Epithelial cell of prostate (primary cell): ENCODE measurements at regions not wholly inside any gene's neighbourhood (a gene's known extent, or its start where the extent isn't known, plus 50 kb on each side); places are given as distances from the start of the nearest gene placed in this dataset.
A peak's percentile ranks its signal among the peaks of the same experiment; 100 is the strongest.
"Not testable (repeated sequence)": the region's sequence is repeated elsewhere in the genome, so short reads cannot be mapped to it uniquely, and the experiment has no call there.

Experiments used
- DNase-seq: peaks from one replicate; pipeline ENCODE4 v3.0.0-alpha.2; 2011; ENCODE audit warnings: low read depth, low spot score
- H3K27ac ChIP-seq: fragments of 450-650 bp; 2 replicates; pipeline ENCODE4 v1.5.1; 2017; ENCODE audit warnings: mild to moderate bottlenecking

GRCh38 chr11:67880594-67881196 is 123.2 kb downstream of the UNC93B1 start:
- not testable (repeated sequence) for DNase-seq, H3K27ac ChIP-seq

DNA sequence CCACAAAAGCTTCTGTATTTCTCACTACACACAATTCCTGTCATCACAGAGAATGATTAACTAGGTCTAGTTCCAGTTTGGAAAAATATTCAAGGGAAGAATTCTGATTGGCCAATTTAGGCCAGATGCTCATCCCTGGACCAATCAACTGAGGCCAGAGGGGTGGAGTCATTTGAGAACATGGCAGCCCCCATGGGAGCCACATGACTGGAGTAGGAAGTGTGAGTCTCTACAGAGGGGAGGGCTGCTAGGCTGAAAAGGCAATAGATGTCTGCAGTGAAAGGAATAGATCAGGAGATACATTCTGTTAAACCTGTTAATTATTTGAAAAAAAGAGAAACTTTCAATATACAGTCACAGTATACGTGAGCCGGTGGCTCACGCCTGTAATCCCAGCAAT is 125.2 kb downstream of the UNC93B1 start:
- DNase-seq: not testable (repeated sequence)

DNA sequence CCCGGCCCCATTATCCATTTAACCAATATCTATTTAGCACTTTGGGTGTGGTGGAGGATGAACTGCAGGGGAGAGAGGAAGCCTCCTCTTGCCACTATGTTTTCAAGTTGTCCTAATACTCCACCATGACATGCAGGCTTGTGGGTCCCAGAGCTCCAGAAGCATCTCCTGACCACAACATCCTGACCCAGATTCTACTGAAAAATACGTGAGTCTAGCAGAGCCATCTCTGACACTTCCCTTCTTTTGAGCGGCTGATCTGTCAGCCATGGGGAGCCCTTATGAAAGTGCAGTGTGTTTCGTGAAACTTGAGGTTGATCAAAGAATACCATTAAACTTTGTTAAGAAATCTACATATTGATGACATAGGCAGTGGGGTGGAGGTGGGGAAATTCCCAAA is 126.6 kb downstream of the UNC93B1 start:
- H3K27ac ChIP-seq, DNase-seq: not testable (repeated sequence)

More for the DNA sequence above, 125.2 kb downstream of the UNC93B1 start:
- H3K27ac ChIP-seq: not testable (repeated sequence)

GRCh38 chr11:67873223-67873622 is 130.7 kb downstream of the UNC93B1 start:
- not testable (repeated sequence) for H3K27ac ChIP-seq

DNA sequence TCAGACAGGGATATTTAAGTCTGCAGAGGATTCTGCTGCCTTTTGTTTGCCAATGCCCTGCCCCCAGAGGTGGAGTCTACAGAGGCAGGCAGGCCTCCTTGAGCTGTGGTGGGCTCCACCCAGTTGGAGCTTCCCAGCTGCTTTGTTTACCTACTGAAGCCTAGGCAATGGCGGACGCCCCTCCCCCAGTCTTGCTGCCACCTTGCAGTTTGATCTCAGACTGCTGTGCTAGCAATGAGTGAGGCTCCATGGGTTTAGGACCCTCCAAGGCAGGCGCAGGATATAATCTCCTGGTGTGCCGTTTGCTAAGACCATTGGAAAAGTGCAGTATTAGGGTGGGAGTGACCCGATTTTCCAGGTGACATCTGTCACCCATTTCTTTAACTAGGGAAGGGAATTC is 132.7 kb downstream of the UNC93B1 start:
- DNase-seq, H3K27ac ChIP-seq: not testable (repeated sequence)

More at GRCh38 chr11:67873223-67873622, 130.7 kb downstream of the UNC93B1 start:
- DNase-seq: not testable (repeated sequence)

- not testable (repeated sequence) for H3K27ac ChIP-seq, DNase-seq
Measured at GRCh38 chr11:67862896-67863295, 141.0 kb downstream of the UNC93B1 start.

DNA sequence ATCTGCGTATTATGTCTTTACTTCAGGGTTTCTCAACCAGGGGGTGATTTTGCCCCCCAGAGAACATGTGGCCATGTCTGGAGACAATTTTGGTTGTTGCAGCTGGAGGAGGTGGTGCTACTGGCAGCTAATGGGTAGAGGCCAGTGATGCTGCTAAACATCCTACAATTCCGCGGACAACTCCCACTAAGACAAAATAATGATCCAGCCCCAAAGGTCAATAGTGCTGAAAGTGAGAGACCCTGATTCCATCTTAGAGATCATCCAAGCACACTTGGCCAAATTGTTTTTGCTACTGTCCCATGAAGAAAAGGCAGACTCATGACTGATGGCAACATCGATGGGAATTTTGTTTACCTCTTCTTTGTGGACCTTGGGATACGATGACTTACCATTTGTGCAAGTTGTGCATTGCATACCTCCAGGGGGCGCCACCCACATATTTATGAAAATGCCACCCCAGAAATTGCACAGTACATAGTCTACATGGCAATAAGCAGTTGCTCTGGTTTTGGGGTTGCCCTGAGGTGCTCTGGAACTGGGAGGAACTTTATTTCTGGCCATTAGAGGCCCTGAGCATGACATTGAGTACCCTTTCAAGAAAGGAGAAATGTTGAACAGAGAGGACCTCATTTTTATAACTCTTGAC is 144.3 kb downstream of the UNC93B1 start:
- not testable (repeated sequence) for H3K27ac ChIP-seq, DNase-seq

GRCh38 chr11:67850747-67851146 is 153.2 kb downstream of the UNC93B1 start:
- DNase-seq, H3K27ac ChIP-seq: not testable (repeated sequence)

GRCh38 chr11:67849766-67850165 is 154.1 kb downstream of the UNC93B1 start:
- not testable (repeated sequence) for H3K27ac ChIP-seq, DNase-seq

DNA sequence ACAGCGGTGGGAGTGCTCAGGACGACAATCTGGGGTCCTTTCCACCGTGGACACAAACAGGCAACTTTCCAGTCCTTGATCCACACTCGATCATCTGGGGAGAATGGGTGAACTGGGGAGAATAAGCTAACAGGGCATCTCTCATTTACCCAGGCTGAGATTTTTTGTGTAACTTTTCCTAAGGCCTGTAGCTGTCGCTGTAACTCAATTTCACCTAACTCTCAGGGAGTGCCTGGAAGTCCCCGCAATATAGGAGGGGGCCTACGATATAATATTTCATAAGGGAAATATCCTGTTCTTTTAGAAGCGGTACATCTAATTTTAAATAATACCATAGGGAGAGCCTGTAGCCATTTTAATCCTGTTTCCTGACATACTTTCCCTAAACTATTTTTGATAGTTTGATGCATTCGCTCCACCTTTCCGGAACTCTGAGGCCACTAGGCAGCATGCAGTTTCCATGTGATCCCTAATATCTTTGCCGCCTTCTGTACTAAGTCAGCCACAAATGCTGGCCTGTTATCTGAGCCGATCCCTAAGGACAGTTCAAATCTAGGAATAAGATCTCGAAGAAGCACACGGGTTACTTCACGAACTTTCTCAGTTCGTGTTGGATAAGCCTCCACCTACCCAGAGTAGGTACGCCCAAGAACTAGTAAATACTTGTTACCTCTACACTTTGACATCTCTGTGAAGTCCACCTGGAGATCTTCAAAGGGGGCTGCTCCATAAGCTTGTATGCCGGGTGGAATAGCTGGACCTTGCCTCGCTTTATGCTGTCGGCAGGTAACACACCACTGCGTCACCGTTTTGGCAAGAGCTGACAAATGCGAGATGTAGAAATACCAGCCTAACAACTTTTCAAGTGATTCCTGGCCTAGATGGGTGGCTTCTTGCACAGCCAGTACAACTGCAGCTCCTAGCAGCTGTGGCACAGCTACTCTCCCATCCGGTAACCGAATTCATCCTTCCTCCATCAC is 155.7 kb downstream of the UNC93B1 start:
- peak; percentile 16 for DNase-seq
- not testable (repeated sequence) for H3K27ac ChIP-seq

DNA sequence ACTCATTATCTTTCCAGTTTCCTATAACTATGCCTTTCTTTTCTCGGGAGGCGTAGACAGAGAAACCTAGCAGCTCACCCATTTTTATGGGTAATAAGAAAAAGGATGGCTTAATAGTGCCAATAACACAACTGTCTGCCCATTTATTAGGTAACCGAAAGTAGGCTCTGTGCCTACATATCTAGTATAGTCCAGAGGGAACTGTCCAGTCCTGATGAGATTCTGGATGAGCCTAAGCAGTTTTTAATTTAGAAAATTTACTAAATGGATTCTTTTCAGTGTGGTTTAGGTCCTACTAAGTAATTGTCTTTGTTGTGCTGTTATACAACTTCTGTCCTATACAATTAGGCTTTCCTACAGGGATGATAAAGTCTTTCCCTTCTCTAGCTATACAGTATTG is 157.6 kb downstream of the UNC93B1 start:
- H3K27ac ChIP-seq, DNase-seq: not testable (repeated sequence)

DNA sequence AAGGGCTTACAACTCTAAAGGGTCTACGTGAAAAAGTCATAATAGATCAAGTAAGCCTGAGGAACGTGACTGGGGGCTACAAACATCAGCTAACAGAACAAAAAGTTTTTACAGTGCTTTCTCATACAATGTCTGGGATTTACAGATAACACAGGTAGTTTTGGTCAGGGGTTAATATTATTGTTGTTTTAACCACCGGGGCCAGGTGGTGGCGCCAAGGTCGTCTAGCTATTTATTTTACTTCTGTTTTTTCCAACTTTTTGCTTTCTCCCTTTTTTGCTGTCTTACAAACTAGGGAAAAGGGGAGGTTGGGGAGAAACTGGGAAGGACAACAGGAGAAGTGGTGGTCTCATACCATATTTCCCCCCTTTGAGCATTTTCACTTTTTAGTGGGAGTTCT is 158.6 kb downstream of the UNC93B1 start:
- DNase-seq, H3K27ac ChIP-seq: not testable (repeated sequence)

- DNase-seq, H3K27ac ChIP-seq: not testable (repeated sequence)
Measured at GRCh38 chr11:67840599-67840998, 163.3 kb downstream of the UNC93B1 start.

GRCh38 chr11:67830152-67830551 is 155.7 kb upstream of the ALDH3B2 start:
- peak; percentile 18 for DNase-seq
- not testable (repeated sequence) for H3K27ac ChIP-seq

- not testable (repeated sequence) for DNase-seq, H3K27ac ChIP-seq
Measured at GRCh38 chr11:67826951-67827296, 152.5 kb upstream of the ALDH3B2 start.

DNA sequence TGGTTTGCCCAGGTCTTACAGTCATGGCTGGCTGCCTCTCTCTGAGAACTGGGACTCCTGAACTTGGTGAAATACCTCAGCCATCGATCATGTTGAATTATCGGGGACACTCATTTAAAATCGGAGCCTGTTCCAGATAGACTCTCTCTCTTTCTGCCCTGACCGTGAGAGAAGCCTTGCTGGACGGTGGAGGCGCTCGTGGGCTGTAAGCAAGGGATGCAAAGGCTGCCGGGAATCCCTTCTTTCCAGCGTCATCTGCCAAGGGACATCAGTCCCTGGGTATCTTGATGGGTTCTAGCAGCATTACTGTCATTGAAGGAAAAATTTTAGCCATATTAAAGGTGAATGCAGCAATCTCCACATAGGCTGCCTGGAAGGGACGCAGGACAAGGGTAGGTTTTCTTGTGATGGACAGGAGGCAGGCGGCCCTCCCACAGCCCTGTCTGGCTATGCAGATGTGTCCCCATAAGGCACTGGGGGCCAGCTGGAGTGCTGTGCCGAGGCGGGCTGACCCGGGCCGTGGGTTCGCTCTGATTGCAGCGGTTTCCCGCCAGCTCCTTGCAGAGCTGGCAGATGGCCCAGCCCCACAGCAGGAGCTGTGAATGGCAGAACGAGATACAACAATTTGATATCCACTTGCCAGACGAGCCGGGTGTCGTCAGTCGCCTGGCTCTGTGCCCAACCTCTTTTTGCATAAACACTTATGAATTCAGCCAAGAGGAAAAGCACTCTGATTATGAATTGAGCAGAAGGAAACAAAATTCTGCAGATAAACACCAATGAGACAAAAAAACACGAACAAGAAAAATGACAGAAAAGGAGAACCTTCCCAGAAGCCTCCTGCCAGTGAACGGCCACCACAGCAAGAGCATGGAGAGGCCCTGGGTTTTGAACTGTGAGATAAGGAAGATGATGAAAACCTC is 151.9 kb upstream of the ALDH3B2 start:
- not testable (repeated sequence) for H3K27ac ChIP-seq, DNase-seq

DNA sequence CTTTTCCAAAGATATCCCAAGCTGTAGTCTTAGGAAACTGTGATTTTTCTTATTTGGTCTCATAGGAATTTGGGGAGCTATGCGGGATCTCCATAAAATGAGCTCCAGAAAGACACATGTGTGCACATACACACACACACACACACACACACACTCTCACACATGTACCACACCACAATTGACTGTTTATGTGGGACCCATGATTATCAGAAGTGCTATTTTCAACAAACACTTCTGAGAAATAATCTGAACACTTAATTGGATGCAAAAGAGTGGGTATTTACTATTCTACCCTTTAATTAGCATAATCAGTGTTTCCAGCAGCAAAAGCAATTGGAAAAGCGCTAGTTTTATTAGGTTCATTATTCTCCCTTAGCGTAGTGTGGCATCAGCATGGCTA is 150.4 kb upstream of the ALDH3B2 start:
- DNase-seq: not testable (repeated sequence)

GRCh38 chr11:67820081-67820480 is 145.7 kb upstream of the ALDH3B2 start:
- H3K27ac ChIP-seq: no peak overlapping the region
- no peak for DNase-seq

More for the DNA sequence above, 150.4 kb upstream of the ALDH3B2 start:
- not testable (repeated sequence) for H3K27ac ChIP-seq

- not testable (repeated sequence) for H3K27ac ChIP-seq
Measured at GRCh38 chr11:67817558-67817957, 143.1 kb upstream of the ALDH3B2 start.

GRCh38 chr11:67809301-67809700 is 134.9 kb upstream of the ALDH3B2 start:
- not testable (repeated sequence) for DNase-seq, H3K27ac ChIP-seq

More at GRCh38 chr11:67817558-67817957, 143.1 kb upstream of the ALDH3B2 start:
- DNase-seq: not testable (repeated sequence)
